SU-DHL-6 (cell line): ENCODE measurements at regions not wholly inside any gene's neighbourhood (a gene's known extent, or its start where the extent isn't known, plus 50 kb on each side); places are given as distances from the start of the nearest gene placed in this dataset.

ENCODE experiments used
- EZH2phosphoT487 ChIP-seq: fragments of 200-600 bp; sonication (generic), shearing (Covaris generic); conservative IDR thresholded peaks from 2 replicates; pipeline ENCODE4 v1.6.1; 2018; ENCODE audit warnings: mild to moderate bottlenecking, antibody characterized with exemption, low read length, moderate library complexity, mixed read lengths
- TF ChIP-seq, protein P1 (sequence below): fragments of 200-600 bp; sonication (generic); IDR thresholded peaks from one replicate; pipeline ENCODE4 v1.5.1; 2017; ENCODE audit warnings: antibody characterized with exemption, mild to moderate bottlenecking, low read length, moderate library complexity; ENCODE audit not compliant: insufficient read depth, poor library complexity, severe bottlenecking

DNA sequence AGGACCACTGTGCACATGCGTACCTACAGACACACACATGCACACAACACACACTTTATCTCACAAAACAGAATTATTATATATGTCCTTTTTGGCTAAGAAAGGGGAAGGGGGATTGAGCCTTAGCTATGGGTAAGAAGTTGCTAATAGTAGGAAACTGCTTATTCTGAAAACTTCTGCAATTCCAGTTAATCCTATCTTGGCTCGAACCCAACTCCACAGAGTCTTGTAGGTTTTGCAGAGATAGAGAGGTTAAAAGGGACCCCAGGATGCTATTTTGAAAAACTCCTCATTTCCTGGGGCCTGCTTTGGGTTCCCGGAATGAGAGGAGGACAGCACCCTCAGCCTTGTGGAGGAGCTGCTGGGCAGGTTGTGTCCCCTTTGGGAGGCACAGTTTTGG lies 233.8 kb downstream of the CLIC5 start:
- TF ChIP-seq, protein P1, sequence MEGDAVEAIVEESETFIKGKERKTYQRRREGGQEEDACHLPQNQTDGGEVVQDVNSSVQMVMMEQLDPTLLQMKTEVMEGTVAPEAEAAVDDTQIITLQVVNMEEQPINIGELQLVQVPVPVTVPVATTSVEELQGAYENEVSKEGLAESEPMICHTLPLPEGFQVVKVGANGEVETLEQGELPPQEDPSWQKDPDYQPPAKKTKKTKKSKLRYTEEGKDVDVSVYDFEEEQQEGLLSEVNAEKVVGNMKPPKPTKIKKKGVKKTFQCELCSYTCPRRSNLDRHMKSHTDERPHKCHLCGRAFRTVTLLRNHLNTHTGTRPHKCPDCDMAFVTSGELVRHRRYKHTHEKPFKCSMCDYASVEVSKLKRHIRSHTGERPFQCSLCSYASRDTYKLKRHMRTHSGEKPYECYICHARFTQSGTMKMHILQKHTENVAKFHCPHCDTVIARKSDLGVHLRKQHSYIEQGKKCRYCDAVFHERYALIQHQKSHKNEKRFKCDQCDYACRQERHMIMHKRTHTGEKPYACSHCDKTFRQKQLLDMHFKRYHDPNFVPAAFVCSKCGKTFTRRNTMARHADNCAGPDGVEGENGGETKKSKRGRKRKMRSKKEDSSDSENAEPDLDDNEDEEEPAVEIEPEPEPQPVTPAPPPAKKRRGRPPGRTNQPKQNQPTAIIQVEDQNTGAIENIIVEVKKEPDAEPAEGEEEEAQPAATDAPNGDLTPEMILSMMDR, result no peak
- no peak for TF ChIP-seq EZH2phosphoT487
